Adrenal gland (tissue), 5 donors: ENCODE measurements at regions not wholly inside any gene's neighbourhood (a gene's known extent, or its start where the extent isn't known, plus 50 kb on each side); places are given as distances from the start of the nearest gene placed in this dataset.

Experiments used
- POLR2A ChIP-seq, 2 donors: fragments of 450-650 bp; IDR thresholded peaks; one replicate each; pipeline ENCODE4 v1.6.1; 2017; ENCODE audit warnings: antibody characterized with exemption in 2 of 2, mild to moderate bottlenecking in 2 of 2, moderate library complexity in 1 of 2
- TF ChIP-seq, protein P1 (sequence below), 6 experiments: fragments of 450-650 bp in 4 of 6; fragments of 200-600 bp in 2 of 6; sonication (generic) in 1 of 6; IDR thresholded peaks; 1 replicate in 5 of 6; 2 replicates in 1 of 6; pipeline versions ENCODE4 v1.5.1 to v1.8.0; 2016 to 2021; ENCODE audit warnings: antibody characterized with exemption in 6 of 6, mild to moderate bottlenecking in 2 of 6, moderate library complexity in 1 of 6
- donor health status: DM: no; HTN: no; CAD: no.

DNA sequence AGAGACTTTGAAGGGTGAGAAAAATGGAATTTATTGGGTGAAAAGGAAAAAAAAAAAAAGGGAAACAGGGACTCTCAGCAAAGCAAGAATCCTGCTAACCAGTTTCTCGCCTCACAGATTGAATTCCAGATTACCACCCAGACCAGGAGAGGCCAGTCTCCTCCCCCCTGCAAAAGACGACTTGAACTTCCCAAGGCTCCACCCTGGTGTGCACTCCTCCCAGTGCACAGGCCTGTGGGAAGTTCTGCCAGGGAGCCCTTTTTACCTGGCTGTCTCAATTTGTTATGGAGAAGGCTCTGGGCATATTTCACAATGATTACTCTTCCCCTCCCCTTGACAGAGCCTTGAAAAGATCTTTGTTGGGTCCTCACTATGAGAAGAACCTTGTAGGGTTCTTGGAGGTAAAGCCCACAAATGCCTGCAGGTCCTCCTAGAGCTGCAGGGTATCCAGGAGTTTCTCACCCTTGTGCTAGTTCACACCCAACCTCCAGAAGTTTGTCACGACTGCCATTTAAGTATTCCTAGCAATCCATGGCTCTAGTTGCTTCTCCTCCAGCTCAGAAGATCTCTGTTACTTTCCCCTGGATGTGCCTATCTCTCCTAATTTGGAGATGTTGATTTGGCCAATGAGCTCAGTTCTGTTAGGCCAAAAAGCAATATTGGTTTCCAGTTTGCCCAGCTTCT lies 229.8 kb upstream of the TMTC4 start:
- TF ChIP-seq, protein P1, sequence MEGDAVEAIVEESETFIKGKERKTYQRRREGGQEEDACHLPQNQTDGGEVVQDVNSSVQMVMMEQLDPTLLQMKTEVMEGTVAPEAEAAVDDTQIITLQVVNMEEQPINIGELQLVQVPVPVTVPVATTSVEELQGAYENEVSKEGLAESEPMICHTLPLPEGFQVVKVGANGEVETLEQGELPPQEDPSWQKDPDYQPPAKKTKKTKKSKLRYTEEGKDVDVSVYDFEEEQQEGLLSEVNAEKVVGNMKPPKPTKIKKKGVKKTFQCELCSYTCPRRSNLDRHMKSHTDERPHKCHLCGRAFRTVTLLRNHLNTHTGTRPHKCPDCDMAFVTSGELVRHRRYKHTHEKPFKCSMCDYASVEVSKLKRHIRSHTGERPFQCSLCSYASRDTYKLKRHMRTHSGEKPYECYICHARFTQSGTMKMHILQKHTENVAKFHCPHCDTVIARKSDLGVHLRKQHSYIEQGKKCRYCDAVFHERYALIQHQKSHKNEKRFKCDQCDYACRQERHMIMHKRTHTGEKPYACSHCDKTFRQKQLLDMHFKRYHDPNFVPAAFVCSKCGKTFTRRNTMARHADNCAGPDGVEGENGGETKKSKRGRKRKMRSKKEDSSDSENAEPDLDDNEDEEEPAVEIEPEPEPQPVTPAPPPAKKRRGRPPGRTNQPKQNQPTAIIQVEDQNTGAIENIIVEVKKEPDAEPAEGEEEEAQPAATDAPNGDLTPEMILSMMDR (IDR thresholded peaks at IDR 0.05) = no peak
- TF ChIP-seq POLR2A (IDR thresholded peaks at IDR 0.05) = no peak
